GM10266 (cell line): ENCODE measurements at regions not wholly inside any gene's neighbourhood (a gene's known extent, or its start where the extent isn't known, plus 50 kb on each side); places are given as distances from the start of the nearest gene placed in this dataset.

Source experiments
- DNase-seq: peaks from one replicate; pipeline ENCODE4 v3.0.0; 2012; ENCODE audit errors: extremely low spot score
- TF ChIP-seq, protein P1 (sequence below): IDR thresholded peaks from 2 replicates; pipeline ENCODE4 v1.5.1; 2012; ENCODE audit warnings: mild to moderate bottlenecking, low read depth; ENCODE audit not compliant: control insufficient read depth, insufficient read depth; ENCODE audit errors: missing control alignments

GRCh38 chr4:188197566-188197965 lies 58.3 kb downstream of the TRIML1 start:
- TF ChIP-seq, protein P1, sequence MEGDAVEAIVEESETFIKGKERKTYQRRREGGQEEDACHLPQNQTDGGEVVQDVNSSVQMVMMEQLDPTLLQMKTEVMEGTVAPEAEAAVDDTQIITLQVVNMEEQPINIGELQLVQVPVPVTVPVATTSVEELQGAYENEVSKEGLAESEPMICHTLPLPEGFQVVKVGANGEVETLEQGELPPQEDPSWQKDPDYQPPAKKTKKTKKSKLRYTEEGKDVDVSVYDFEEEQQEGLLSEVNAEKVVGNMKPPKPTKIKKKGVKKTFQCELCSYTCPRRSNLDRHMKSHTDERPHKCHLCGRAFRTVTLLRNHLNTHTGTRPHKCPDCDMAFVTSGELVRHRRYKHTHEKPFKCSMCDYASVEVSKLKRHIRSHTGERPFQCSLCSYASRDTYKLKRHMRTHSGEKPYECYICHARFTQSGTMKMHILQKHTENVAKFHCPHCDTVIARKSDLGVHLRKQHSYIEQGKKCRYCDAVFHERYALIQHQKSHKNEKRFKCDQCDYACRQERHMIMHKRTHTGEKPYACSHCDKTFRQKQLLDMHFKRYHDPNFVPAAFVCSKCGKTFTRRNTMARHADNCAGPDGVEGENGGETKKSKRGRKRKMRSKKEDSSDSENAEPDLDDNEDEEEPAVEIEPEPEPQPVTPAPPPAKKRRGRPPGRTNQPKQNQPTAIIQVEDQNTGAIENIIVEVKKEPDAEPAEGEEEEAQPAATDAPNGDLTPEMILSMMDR = no peak
- no peak for DNase-seq

DNA sequence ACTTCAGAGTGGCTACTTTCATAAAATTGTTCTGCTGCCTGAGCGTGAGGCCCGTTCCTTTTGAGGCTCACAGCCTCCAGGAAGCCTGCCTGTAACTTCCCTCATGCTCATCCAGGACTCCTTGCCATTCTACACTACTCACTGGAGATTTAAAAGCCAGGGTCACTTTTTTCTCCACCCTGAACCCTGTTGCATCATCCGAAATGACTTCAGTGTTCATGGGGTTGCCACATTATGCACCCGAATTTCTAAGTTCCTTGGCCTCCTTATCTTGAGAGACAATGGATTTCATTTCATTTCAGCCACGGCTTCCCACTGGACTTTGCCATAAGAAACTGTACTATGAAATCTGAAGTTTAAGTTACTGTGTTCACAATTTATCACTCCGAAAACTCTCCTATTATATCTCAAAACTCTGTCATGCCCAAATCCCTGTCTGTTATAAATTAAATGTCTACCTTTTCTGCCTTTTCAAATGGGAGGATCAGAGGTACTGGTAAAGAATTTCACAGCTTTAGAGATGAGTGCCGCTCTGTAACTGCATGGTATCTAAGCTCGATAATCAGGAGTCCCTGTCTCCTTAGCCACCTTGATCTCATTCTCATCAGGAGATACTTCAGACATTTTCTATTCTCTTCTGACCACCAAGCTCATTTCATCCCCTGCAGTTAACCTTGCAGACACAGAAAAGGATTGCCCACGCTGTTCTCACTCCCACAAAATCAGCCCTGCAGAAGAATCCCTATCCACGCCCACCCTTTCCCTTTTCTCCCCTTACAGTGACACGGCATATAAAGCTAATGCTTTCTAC lies 59.9 kb downstream of the TRIML1 start:
- TF ChIP-seq, protein P1 = no peak

GRCh38 chr4:188201851-188202250 lies 62.6 kb downstream of the TRIML1 start:
- TF ChIP-seq, protein P1 = no peak

More for the DNA sequence above, 59.9 kb downstream of the TRIML1 start:
- no peak for DNase-seq

DNA sequence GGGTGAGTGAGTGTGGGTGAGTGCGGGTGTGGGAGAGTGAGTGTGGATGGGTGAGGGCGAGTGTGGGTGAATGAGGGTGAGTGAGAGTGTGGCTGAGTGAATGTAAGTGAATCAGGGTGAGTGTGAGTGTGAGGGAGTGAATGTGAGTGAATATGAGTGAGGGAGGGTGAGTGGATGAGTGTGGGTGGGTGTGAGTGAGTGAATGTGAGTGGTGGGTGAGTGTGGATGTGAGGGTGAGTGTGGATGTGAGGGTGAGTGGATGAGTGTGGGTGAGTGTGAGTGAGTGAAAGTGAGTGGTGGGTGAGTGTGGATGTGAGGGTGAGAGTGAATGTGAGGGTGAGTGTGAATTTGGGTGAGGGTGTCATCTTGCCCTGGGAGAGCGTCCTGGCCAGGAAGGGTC lies 67.5 kb downstream of the TRIML1 start:
- no peak for DNase-seq
- TF ChIP-seq, protein P1 = no peak

More at GRCh38 chr4:188201851-188202250, 62.6 kb downstream of the TRIML1 start:
- DNase-seq = no peak

DNA sequence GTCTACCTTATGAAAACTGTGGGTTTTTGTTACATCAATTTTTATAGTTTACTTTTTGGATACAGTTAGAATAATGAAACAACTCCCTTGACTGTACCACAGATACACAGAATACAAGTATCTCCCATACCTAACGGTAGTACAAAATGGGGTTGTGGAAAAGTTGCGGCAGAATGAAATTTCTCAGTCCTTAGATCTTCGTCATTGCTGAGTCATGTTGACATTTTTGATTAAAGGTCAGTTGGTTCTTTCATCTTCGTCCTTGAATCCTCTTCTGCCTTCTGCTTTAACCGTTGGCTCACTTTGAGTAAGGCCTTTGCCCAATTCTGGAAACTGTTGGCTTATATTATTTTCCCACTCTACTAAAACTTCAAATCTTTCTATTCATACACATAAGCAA lies 75.6 kb downstream of the TRIML1 start:
- TF ChIP-seq, protein P1 = no peak
- DNase-seq = no peak

GRCh38 chr4:188218392-188218791 lies 79.2 kb downstream of the TRIML1 start:
- DNase-seq = no peak
- TF ChIP-seq, protein P1 = no peak

GRCh38 chr4:188220006-188220405 lies 80.8 kb downstream of the TRIML1 start:
- TF ChIP-seq, protein P1 = no peak
- no peak for DNase-seq
